Vagina (tissue), 2 donors: ENCODE measurements at regions not wholly inside any gene's neighbourhood (a gene's known extent, or its start where the extent isn't known, plus 50 kb on each side); places are given as distances from the start of the nearest gene placed in this dataset.

Experiments used
- CTCF ChIP-seq, 3 experiments: fragments of 450-650 bp in 2 of 3; fragments of 200-600 bp in 1 of 3; sonication (generic) in 1 of 3; IDR thresholded peaks; one replicate each; pipeline ENCODE4 v1.5.1; 2017 to 2019; ENCODE audit warnings: antibody characterized with exemption in 3 of 3, mild to moderate bottlenecking in 2 of 3, moderate library complexity in 2 of 3
- POLR2AphosphoS5 ChIP-seq, 2 donors: sonication (generic); formaldehyde crosslinking; IDR thresholded peaks; one replicate each; pipeline ENCODE4 v1.9.0; 2017; ENCODE audit warnings: antibody characterized with exemption in 2 of 2, mild to moderate bottlenecking in 2 of 2, low read depth in 1 of 2; ENCODE audit not compliant: insufficient read depth in 1 of 2

GRCh38 chr2:128452024-128452411 lies 133.3 kb upstream of the HS6ST1 start:
- TF ChIP-seq POLR2AphosphoS5 (IDR thresholded peaks at IDR 0.05; ENCODE audit: insufficient read depth in 1 of 2, low read depth in 1 of 2), result no peak
- TF ChIP-seq CTCF (IDR thresholded peaks at IDR 0.05), result no peak
